ENCODE measurements at regions not wholly inside any gene's neighbourhood (a gene's known extent, or its start where the extent isn't known, plus 50 kb on each side); places are given as distances from the start of the nearest gene placed in this dataset.
"Not testable (repeated sequence)": the region's sequence is repeated elsewhere in the genome, so short reads cannot be mapped to it uniquely, and the experiment has no call there.

DNA sequence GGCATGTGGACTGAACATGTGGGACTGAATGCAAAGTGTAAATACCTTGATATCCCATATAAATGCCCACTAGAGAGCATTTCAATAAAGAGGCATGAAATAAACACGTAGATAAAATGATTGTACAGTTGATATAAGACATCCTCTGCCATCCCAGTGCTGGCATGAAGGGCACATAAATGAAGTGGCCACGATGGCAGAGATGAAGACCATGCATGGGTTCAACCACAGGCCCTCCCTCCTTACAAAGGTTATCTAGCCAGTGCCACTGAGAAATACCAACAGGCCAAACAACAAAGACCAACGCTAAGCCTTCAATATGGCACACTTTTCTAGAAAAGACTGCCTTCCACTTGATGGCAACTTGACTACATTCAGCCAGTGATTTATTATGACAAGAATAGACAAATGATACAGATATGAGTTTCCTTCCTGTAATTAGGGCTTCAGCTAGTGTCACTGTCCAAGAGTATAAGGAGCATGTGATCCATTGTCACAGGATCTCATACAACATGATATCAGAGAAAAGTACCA, 493.9 kb upstream of the MAP2 start:
- no peak for DNase-seq (ENCODE audit: low read depth in 2 of 2)

DNA sequence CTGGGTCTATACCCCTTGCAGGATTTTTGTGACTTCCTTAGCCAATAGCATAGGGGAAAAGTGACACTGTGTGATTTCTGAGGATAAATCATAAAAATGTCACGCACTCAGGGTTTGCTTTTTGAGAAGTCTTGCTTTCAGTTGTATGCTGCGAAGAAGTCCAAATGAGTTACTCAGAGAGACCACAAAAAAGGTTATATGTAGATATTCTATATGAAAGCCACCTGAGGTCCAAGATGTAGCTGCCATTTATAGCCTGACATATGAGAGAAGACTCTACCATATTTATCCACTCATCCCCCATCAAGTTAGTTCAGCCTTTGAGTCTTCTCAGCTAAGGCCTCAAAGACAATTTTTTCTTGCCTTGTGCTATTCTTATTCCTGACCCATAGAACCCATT, 488.3 kb upstream of the MAP2 start:
- DNase-seq (ENCODE audit: low read depth in 2 of 2) = no peak

DNA sequence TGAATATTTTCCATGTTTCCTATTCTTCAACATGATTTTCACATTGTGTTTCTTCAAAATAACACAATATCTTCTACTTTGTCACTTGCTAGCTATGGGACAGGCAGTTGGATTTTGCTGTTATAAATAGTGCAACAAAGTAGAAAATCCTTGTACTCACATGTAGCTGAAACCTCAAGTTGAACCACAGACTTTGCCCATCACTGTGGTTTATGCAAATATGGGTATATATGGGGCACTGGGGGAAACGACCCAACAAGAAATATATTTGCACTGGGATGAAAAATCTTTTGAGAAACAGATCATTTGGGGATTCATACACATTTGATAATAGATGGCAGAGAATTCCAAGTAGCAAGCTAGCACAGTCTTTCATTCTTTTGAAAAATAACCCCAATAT, 486.3 kb upstream of the MAP2 start:
- DNase-seq (ENCODE audit: low read depth in 2 of 2) = no peak

DNA sequence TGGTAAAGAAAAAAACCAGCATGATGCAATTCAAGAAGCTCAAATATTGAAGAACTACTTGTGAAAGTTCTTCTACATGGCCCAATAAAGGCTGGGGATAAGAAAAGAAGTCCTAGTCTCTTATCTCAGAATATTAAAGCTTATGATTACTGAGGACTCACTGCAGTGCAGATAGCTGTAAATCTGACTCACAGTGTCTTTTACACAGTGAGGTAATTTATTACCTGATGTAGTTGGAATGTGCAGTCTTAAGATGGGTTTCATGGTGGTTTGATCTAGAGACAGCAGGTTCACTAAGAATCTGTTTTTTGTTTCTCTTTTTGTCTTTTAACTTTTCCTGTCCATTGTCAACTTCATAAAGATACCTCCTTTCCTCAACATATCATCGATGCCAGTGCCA, 484.0 kb upstream of the MAP2 start:
- DNase-seq (ENCODE audit: low read depth in 2 of 2) = no peak

DNA sequence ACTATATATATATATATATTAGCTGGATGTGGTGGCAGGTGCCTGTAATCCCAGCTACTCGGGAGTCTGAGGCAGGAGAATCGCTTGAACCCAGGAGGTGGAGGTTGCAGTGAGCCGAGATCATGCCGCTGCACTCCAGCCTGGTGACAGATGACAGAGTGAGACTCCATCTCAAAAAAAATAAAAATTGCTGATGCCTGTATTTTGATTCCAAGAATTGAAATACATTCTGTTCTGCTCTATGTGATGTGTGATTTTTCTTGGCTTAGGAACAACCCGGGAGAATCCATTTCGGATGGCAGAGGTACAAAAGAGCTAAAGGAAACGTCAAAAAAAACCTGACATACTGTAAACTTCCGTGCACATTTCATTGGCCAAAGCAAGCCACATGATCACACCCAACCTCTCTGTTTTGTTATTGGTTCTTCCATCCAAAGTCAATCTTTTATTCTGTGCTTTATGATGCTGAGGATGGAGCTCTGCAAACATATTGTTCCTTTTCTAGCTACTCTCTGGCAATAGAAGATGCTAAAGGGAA, 478.1 kb upstream of the MAP2 start:
- no peak for DNase-seq (ENCODE audit: low read depth in 2 of 2)

DNA sequence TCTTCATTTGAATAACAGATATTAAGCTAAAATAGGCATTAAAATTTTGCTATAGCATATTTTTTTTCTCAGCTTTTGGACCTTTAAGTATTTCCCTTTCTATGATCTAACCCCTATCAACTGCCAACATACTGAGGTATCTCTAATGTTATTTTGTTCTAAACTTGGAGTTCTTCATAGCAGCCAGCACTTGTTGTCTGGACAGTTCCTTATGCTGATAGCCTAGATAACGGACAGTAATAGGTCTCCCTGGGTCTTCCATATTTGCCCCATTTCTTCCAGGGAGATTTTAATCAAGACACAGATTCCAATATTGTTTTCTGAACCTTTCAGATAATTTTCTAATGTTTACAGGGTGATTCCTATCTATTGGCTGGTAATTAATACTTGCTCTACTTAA, 475.8 kb upstream of the MAP2 start:
- DNase-seq (ENCODE audit: low read depth in 2 of 2) = no peak

DNA sequence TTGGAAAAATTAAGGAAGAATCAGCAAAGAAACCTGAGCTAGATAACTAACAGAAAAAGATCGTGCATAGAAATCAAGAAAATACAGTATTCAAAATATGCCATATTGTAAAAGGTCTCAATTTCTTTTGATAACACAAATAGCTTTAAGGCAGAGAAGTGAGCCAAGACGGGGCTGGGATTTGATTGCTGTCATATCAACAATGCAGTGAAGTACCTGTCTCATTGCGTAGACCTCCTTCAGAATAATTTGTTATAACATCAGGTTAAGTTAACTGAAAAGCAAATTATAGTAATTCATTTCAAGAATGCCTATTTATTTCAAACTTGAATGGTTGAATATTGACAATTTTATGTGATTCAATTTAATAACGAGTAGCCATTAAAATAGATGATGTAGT, 453.8 kb upstream of the MAP2 start:
- no peak for DNase-seq (ENCODE audit: low read depth in 2 of 2)

DNA sequence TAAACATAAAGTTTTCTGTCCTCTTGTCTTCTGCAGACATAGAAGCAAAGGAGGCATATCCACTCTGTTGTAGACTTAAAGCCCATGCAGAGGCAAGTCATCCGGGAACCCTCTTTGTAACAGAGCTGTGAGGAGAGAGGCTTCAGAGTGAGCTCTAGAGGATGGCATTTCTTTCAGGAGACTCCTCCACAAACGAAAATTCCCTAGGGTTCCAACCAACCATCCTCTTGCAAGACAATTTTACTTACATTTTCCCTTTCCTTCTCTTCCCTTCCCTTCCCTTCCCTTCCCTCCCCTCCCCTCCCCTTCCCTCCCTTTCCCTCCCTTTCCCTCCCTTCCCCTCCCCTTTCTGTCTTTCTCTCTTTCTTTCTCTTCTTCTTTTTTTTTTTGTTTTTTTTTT, 446.3 kb upstream of the MAP2 start:
- no peak for DNase-seq (ENCODE audit: low read depth in 2 of 2)

DNA sequence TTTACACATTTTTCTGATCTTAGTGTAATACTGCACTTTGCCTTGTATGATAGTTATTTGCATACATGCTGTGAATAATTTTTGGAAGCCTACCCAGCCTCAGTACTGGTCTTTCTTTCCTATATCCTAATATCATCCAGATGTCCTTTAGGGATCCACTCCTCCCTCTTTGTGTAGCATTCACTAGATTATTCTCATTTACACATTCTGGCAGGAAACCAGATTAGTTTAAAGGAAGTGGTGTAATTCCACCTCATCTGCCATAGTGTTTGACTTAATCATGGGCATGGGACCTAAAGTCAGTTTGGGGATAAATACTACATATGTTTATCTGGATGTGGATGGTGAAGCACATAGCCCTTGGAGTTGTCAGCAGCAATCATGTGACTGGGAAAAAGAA, 444.9 kb upstream of the MAP2 start:
- no peak for DNase-seq (ENCODE audit: low read depth in 2 of 2)

DNA sequence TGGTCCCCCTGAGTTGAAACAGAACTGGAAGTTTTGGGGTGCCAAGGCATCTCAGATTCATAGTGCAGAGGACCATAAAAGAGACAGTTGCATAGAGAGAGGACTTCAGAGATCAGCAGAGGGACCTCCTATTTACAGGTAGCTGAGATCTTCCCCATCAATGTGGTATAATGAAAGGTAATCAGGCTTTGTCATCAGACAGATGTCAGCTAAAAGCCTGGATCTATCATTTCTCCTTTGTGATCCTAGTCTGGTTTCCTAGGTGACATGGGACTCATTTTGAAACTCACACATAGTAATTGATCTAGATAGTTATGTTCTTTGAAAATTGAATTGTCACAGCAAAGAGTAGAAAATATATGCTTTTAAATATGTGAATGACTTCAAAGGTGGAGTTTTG, 443.5 kb upstream of the MAP2 start:
- no peak for DNase-seq (ENCODE audit: low read depth in 2 of 2)

DNA sequence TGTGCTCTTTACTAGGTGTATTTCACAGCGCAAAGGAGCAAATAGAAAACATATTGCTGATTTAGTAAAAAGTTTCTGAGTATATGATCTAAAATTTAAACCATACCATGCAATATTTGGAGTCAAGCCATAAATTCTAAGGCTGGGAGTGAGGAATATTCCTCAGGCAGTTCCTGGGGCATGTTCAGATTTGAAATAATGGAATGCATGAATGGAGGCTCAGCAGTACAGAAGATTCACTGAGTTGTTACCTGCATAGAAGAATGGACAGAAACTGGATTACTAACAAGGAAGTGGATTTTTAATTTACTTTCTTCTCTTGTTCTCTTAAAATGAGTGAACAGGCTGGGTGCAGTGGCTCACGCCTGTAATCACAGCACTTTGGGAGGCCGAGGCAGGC, 441.0 kb upstream of the MAP2 start:
- DNase-seq (ENCODE audit: low read depth in 2 of 2) = no peak

DNA sequence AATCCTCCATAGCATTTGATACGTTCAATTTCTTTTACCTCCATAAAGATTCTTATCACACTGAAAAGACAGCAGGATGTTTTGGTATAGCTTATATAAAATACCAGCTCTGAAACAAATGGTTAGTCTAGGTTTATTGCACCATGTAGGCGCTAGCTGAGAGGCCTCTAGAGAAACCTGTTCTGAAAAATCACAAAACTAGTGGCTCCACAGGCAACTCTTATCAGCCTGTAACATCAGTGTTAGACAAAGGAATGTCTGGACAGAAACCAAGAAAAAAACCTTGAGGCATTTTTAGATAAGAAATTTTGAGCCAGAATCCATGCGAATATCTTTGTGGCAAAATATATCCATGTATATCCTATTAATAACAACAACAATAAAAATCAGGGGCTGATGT, 440.4 kb upstream of the MAP2 start:
- no peak for DNase-seq (ENCODE audit: low read depth in 2 of 2)

DNA sequence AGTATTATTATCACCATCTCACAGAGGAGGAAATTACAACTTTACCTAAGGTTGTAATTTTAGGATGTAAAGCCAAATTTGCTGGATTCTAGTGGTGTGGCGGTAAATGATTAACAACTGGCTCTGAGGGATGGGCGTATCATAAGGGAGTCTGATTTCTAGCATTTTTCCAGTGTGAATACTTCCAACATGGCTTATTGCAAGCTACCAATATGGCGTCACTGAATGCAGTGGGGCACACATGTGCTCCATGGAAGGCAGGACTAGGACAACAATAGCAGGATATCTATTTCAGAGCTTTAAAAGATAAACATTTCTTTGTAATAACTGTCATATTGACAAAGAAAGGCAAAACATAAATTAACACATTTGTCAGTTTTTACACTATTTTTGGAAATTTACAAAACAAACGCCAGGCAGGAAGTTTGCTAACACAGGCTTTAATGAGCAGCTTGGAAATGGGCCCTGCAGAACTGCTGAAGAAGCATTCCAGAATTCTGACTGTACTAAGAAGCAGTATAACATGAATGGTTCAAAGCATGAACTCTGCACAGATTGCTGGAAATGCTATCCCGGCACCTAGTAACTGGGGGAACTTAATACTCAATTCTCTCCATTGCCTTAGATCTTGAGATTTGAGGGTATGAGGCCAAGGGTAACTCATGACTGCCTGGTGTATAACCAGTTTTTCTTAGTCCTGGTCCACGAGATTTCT, 439.3 kb upstream of the MAP2 start:
- no peak for DNase-seq (ENCODE audit: low read depth in 2 of 2)

DNA sequence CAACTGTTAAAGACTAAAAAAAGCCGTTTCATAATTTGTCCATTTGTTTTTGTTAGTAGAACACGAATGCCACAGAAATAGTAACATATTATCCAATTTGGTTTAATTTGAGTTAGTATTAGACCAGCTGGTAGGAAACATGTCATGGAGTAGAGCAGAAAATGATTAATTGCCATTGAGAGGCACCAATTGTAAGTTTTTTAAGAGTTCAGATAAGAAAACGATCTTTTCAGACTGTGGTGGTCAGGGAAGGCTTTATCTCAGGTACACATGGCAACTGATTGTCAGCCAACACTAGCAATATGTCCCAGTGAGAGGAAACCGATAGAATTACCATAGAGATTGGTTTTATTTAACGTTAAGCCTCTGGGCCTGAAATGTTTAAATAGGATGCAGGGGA, 438.2 kb upstream of the MAP2 start:
- no peak for DNase-seq (ENCODE audit: low read depth in 2 of 2)

DNA sequence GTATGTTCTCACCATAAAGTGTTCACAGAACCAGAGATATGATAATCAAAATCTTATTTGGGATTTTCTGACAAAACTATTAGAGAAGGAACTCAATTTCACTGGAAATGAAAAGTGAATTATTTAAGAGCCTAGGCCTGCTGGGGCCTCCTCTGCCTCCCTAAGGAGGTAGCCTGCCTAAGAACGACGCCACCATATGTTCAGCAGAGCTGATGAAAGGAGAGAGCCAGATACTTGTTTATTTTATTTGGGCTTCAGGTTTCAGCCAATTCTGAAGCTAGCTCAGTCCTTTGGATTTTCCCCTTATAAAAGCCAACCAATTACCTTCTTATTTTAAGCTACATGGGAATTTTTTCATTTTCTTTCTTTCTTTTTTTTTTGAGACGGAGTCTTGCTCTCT, 433.1 kb upstream of the MAP2 start:
- DNase-seq (ENCODE audit: low read depth in 2 of 2) = no peak

DNA sequence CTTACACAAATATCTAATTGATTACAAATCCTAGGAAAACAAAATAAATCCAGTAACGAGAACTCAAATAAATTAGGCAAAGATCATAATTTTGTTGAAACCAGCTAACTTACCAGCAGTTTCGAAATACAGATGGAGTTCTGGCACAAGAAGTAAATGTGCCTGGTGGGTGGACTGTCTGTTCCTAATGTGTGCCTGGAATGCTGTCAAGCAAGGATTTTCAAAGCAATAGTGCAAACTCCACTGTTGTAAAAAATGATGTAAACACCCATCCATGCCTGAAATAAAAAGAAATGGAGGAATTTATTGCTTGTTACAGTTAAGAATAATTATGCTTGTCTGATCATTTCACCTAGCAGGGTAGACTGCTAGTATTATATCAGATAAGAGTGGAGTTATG, 423.9 kb upstream of the MAP2 start:
- DNase-seq (ENCODE audit: low read depth in 2 of 2) = no peak

DNA sequence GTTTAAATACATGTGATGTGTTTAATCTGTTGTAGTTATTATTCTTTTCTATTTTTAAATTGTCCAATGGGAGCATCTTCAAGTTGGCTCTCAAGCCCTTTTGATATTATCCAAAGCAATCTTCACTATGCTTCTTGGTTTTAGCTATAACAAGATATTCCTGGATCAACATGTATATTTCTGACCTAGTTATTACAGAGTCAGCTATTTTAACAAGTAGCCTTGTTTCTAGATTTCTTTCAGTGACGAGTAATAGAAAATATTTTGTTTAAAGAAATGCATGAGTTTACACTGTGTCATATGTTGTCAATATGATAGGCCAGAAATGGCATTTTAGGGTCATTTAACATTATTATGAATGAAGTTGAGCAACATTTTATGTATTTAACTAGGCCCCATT, 421.8 kb upstream of the MAP2 start:
- DNase-seq (ENCODE audit: low read depth in 2 of 2) = no peak

DNA sequence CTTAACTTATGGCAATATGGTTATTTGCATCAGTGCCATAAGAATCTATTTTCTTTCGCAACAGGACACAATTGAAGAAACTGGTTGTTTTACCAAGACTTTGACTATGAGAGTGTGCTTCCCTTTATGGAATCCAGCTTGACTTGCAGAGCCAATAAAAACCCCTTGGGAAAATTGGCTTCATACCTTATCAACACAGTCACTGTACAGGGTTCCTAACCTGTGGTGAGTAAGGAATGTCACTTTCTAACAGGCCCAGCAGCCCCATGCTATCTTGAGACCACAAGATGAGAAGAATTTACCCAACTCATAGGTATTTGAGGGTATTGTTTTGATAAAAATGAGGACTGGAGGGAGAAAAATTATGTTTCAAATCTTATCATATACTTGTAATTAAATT, 418.5 kb upstream of the MAP2 start:
- DNase-seq (ENCODE audit: low read depth in 2 of 2) = no peak

DNA sequence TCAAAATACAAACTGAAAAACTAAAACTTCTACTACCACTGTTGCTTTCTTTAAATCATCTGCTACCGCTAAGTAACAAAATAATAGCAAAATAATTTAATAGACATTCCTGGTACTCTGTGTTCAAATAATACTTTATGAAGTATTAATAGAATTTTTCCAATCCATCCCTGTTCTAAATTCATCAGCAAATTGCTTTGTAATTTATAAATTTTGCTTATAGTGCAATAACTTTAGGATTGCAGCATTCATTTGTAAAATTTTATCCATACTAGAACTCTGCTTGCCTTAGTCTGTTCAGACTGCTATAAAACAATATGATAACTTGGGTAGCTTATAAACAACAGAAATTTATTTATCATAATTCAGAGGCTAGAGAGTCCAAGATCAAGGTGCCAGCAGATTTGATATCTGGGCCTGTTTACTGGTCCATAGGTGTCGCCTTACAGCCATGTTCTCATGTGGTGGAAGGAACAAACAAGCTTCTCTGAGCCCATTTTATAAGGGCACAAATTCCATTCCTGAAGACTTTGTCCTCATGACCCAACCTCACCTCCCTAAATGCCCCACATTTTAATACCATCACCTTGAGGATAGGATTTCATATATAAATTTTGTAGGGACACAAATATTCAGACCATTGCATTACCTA, 415.1 kb upstream of the MAP2 start:
- DNase-seq (ENCODE audit: low read depth in 2 of 2) = no peak

DNA sequence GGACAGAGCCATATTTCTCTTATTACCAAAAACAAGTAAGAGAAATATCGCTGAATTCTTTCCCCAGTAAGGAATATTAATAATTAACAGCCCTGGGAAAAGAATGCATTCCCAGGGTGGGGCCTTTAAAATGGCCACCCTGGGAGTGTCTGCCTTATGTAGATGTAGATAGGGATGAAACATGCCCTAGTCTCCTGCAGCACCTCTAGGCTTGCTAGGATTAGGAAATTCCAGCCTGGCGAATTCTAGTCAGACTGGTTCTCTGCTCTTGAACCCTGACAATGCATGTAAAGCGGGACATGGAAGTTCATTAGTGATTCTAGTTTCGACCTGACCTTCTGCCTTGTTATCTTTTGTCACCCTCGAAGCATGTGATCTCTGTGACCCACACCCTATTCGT, 405.2 kb upstream of the MAP2 start:
- DNase-seq (ENCODE audit: low read depth in 2 of 2) = not testable (repeated sequence)

DNA sequence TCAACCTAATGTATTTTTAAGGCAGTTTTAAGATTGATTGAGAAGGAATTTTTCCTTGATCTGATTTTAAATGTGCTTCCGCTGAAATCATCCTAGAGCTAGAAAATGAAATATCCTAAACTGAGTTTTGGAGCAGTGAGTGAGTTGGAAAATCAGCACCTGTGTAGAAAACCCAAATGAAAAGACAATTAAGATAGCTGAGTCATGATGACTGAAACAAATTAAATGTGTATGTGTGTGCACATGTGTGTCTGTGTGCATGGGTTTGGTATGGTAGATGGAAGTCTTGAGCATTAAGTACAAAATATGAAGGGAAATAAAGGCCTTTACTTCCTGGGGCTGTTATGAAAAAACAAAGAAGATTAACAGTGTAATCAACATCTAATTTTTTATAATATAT, 394.6 kb upstream of the MAP2 start:
- DNase-seq (ENCODE audit: low read depth in 2 of 2) = no peak

DNA sequence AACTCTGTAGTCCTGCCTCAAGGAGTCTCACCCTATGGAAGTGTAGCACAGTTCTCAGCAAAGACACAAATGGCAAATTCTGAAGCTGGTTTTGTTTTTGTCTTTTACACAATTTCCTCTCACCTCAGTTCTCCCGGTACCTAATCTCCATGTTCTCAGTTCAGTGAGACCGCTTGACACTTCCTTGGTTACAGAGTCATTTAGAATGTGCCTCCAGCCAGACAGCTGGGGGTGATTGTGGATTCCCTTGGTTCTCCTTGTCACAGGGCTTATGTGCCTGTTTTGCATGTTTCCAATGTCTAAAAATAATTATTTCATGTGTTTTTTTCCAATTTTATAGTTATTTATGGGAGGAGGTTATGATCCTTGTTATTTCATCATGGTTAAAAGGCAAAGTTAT, 379.5 kb upstream of the MAP2 start:
- DNase-seq (ENCODE audit: low read depth in 2 of 2) = no peak

DNA sequence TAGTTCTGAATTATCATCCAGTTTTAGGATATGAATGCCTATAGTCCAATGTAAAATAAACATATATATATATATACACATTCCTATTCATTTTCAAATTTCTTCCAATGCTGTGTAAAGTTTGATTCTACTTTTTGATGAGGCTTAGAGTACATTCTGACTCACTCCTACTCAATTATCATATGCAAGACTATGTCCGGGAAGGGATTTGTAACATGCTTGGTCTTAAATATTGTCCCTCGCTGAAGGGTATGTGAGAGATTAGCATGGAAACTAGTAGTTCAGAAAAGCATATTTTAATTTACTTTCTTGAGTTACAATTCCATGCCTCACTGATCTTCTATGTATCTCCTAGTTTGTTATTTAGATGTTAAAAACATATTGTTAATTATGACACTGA, 377.7 kb upstream of the MAP2 start:
- DNase-seq (ENCODE audit: low read depth in 2 of 2) = no peak

DNA sequence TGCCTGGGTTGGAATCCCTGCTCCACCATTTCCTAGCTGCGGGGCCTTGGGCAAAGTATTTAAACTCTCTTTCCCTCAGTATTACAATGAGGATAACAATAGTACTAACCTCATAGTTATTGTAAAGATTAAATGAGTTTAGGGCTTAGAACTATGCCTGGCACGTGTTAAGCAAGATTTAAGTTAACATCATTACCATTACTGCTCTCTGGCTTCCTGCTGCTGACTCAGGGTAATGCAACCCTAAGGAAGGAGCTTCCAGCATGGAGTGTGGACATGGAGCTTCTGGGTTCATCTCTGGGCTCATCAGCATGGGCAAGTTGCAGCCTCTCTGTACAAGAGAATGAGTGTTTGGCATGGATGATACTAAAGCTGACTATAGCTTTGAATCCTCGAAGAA, 374.2 kb upstream of the MAP2 start:
- DNase-seq (ENCODE audit: low read depth in 2 of 2) = no peak

All from stimulated activated CD4-positive, alpha-beta T cell treated with anti-CD3 and anti-CD28 coated beads, Interleukin-4, amount 100 ng/mL, for 48 hours (primary cell).